ENCODE measurements at regions not wholly inside any gene's neighbourhood (a gene's known extent, or its start where the extent isn't known, plus 50 kb on each side); places are given as distances from the start of the nearest gene placed in this dataset.
"Not testable (repeated sequence)": the region's sequence is repeated elsewhere in the genome, so short reads cannot be mapped to it uniquely, and the experiment has no call there.

DNA sequence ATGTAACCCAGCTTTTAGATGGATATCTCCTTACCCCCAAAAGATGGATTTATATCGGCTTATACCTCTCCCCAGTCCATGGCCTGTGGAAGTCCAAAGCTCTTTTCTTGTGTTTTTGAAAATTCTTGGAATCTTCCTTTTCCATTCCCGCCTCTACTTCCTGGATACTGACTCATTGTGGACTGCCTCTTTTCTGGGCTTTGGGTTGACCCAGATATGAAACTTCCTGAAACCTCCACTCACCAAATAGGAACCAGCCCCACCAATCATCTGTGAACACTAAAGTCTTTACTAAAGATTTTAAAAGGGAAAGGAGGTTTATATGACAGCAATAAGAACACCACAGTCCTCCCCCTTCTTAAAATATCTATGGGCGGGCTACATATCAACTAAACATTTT, 163.4 kb upstream of the SYN3 start:
- DNase-seq, result peak in 1 of 3 donors; percentile 5

DNA sequence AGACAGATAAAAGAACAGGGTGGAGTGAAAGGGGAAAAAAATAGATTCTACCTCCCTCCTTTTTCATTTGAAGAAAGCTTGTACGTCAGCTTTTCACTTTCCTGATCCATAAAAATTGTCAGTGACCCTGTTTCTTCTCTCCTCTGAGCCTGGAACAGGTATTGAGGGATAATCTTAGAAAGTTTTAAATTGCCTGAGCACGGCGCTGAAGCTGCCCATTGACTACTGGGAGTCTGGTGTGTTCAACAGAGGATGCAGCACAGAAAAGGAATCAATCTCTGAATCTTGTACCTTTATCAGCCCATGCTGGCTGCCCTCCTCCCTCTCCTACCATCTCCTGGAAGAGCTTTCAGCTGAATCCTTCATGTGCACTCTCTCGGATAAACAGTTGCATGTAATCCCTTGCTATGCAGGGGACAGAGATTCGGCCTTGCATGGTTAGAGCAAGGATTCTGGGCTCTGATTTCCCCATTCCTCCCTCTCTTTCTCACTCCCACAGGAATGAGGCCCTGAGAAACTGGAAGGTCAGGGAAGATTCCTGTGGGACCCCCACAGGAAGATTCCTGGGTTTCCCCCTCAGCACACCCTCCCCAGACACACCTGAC, 162.4 kb upstream of the SYN3 start:
- DNase-seq, result no peak

DNA sequence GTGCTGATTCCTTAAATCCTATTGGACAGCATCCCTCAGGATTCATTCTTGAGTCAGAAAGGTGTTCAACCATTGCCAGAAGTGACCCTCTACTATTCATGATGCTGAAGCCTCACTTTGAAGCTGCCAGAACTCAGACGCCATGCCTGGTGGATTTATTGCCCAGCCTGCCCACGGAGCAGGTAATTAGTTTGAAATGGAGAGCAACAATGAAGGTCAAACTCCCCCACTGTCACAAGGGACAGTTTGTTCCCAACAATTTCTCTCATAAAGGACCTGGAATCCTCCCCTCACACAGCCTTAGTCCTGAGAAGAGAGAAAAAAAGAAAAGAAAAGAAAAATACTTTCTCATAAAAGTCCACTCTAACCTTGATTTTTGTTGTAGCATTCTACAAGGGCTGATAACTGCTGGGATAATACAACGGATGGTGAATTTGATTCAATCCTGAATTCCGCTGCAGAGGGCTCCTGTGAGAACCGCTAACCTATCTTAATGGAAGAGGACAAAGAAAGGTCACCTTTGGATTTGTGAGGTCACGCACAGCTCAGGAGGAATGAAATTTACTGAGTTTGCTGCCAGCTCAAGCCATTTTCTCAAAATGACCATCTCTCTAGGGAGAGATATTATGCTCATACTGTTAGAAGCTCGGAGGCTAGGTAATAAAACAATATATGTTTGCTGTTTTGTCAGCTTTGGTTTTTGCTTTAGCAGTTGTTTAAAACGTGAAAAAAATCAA, 161.6 kb upstream of the SYN3 start:
- no peak for DNase-seq

DNA sequence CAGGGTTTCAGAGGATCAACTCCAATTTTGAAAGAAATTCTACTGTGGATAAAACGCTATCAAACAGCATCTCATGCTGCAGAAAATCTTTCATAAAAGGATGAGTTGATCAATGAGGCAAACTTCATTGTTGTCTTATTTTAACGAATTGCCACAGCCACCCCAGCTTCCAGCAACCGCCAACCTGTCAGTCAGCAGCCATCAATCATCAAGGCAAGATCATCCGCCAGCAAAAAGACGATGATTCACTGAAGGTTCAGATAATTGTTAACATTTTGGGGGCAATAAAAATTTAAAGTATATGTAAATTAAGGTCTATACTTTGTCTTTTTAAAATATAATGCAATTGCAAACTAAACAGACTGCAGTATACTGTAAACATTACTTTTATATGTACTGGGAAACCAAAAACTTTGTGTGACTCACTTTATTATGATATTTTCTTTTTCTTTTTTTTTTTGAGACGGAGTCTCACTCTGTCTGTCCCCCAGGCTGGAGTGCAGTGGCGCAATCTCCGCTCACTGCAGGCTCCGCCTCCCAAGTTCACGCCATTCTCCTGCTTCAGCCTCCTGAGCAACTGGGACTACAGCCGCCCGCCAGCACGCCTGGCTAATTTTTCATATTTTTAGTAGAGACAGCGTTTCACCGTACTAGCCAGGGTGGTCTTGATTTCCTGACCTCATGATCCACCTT, 155.3 kb upstream of the SYN3 start:
- DNase-seq, result no peak

DNA sequence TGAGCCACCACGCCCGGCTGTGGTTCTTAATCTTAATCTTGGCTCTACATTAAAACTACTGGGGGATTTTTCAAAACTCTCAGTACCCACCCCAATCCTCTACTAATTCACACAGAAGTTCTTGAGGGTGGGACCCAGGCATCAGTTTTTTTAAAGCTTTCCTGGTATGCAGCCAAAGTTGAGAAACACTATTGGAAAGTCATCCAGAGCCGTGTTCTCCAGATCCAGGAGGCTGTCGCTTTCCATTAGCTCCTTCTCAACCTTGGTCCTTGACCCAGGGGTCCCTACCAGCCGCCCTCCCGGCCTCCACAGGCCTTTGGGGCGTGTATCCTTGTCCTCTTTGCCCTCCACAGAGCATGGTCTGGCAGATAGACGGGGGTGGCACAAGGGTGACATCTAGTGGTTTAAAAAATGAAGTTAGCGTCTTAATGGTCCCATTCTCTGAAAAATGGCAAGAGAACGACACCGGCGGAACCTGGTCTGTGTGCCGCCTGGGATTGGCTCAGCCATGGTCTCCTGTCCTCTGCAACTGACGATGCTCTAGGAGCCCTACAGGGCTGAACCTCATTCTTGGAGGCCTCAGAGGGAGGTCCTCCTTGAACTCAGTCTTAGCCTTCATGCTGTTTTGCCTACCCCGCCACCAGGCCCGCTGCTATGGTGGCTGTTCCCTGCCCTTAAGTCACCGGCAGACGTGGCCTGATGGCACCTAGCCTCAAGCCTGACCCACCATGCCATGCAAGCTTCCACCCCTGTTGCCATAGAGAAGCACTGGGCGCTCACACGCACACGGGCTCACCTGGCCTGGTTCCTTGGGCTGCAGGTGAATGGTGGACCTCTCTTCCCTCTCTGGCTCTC, 152.0 kb upstream of the SYN3 start:
- DNase-seq, result peak in 1 of 3 donors; percentile 44

DNA sequence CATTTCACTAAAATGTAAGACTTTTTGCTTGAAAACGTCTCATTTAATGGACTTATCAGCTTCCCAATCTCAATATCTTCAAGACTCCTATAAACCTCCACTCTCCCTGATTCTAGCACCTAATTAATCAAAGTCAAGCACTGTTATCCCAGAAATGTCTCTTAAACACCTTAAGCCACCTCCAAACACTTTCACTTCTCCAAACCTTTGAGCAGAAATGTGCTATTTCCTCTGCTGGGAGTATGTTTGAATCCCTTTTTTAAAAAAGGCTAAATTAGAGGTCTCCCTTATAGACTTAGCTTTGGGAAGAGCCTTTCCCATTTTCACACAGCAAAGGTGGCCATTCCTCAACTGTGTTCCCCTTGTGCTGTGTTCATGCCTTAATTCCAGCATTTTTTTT, 146.2 kb upstream of the SYN3 start:
- no peak for DNase-seq

DNA sequence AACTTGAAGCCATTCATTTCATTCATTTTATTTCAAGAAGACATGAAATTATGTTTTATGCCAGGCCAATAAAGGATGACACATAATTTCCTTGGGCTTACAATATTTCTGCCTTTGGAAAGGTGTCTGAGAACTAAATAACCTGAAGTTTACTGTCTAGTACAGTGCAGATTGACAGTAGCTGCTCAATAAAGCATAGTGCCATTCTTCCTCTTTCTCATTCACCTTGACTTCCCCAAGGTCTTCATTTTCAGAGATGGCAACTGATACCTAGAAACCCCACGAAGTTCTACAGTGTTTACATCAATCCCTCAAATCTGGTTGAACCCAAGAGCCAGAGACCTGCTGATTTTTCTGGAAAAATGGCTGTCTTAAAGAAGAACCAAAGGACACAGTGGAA, 144.3 kb upstream of the SYN3 start:
- no peak for DNase-seq

DNA sequence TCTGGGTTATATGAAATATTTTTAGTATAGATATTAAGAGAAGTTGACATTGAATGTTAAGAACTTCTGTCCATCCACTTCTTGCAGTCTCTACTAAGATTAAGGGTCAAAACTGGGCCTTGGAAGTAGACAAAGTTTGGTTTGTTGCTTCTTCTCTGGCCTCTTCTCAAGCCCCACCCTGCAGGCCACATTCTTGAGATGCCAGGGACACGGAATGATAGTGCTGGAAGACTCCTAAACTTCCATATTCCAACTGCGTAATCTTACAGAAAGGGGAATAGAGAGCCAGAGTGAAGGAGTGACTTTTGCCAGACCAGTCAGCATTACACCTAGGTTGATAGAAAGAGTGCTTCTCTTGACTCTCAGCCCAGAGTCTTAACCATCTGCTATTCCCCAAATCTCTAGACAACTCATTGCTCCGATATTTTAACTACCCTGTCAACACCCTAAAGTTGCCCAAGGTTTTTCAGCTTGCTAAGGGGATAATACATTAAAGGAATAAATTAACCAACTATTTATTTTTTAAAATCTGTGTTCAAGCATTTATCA, 136.4 kb upstream of the SYN3 start:
- DNase-seq, result no peak

DNA sequence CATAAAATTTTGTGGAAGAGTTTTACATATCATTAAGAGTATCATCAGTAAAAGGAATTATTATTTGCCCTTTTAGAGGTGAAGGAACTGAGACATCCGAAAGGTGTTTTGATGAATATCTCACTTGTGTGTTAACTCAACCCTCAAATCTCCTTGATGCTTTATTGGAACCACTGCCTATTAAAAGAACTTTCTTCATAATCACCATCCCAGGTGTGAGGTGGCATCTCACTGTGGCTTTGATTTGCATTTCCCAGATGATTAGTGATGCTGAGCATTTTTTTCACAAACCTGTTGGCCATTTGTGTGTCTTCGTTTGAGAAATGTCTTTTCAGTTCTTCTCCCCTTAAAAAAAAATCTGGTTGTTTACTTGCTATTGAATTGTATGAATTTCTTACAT, 134.0 kb upstream of the SYN3 start:
- DNase-seq, result no peak

DNA sequence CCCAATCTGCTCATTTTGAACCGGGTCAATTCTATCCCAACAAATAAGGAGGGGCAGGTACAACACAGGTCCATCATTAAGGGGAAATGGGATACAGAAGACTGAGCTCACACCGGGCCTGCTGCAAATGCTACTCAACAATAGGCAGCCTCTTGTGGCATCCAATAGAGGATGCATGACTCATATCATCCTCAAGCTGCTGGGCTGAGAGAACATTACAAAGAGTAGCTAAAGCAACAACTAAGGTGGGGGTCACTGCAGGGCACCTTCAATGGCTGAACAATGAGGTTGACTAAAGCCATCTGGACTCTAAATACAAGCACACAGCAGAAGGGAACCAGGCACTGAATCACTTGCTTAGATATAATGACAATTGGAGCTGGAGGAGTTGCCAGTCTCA, 130.1 kb upstream of the SYN3 start:
- DNase-seq, result no peak

DNA sequence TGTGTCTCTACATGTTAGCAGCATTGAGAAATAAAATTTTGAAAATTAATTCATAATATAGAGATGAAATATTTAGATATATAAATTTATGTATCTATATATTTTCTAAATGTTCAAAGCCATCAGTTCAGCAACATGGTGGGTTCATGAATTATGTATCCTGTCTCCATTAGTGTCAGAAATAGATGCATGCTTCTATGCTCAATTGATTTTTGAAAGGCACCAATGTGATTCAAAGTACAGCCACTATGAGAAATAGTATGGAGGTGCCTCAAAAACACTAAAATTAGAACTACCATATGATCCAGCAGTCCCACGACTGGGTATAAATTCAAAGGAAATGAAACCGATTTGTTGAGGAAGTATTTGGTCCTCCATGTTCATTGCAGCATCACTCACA, 128.6 kb upstream of the SYN3 start:
- no peak for DNase-seq

DNA sequence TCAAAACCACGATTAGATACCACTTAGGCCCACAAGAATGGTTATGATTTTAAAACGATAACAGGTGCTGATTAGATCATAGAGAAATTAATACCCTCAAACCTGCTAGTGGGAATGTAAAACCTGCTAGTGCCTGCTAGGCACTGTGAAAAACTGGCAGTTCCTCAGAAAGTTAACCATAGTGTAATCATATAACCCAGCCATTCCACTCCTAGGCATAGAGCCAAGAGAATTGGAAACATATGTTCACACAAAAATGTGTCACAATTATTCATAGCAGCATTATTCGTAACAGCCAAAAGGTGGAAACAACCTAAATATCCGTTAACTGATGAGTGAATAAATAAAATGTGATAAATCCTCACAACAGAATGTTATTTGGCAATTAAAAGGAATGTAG, 122.2 kb upstream of the SYN3 start:
- DNase-seq, result peak; percentile 2 to 9 (median 4)

DNA sequence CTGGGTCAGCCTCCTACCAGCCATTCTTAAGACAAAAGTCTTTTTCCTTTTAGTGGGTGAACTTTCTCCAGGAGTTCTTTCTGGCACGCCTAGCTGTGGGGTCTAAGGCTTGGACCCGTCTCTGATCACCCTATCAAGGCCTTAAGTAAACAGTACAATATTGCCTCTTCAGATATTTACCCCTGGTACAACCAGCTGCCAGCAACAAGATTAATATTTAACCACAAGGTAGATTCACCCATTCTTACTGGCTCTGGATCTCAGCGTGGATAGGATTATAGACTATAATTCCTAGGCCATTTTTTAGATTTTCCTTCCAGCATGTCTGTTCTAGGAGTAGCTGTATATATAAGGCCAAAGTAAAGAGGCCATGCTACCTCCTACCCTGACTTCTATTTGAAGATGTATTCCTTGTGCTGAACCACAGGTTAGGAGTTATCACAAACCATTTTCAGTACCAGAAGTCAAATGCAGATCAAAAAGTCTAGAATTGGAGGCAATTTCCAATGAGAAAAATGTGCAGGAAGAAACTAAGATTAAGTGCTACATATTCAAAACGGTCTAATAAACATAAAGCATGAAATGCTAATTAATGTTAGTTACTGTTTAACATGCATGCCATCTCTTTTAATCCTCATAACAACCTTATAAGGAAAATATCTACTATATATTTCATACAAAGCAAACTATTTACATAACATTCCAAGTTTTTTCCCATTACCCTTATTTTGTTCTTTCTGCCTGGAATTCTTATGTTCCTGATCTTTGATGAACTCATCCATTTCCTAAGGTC, 110.0 kb upstream of the SYN3 start:
- no peak for DNase-seq

DNA sequence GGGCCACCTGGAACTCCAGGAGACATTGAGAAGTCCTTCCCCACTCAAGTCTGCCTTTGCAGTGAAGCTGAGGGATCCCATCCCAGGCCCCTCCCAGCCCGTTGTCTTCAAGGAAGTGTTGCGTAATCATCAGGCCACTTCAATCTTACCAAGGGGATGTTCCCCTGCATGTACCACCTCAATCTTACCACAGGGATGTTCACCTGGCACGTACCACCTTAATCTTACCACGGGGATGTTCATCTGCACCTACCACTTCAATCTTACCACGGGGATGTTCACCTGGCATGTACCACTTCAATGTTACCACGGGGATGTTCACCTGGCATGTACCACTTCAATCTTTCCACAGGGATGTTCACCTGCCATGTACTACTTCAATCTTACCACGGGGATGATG, 108.0 kb upstream of the SYN3 start:
- DNase-seq, result no peak

DNA sequence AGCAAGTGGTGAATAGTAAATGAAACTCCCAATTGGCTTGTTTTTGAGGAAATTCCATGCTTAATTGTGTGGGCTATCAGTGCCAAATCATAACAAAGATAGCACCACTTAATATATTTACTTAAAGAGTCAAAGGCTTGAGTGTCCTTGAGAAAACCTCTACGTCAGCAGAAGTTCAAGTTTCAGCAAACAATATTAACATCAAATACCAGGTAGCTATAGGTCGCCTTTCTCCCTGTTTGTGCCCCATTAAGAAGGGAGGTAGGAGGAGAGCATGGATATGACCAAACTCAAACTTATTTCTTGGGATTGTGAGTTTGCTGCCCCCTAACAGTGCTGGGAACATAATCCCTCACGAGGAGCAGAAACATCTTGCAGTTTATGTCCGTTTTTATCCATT, 105.6 kb upstream of the SYN3 start:
- DNase-seq, result no peak

DNA sequence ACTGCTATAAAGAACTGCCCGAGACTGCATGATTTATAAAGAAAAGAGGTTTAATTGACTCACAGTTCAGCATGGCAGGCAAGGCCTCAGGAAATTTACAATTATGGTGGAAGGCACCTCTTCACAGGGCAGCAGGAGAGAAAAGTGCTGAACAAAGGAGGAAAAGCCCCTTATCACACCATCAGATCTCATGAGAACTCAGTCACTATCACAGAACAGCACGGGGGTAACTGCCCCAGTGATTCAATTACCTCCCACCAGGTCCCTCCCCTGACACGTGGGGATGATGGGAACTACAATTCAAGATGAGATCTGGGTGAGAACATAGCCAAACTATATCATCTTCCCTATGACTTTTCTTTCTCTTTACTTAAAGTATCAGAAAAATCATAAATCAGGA, 104.0 kb upstream of the SYN3 start:
- no peak for DNase-seq

DNA sequence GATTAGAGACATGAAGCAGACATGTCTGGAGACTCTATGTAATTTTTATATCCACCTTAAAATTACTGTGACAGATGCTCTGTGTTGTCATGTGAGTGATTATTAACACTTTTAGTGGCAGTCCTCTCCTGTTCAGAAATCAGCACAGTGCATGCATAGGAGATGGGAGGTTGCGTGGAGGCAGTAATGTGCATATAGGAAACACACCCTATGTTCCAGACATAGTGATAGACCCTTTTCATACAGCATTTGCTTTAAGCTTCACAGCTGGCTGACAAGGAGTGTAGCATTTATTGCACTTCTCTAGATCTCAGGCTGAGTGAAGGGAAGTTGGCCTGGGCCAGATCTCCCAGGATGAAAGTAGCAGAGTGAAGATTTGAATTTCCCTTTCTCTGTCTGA, 102.3 kb upstream of the SYN3 start:
- no peak for DNase-seq

DNA sequence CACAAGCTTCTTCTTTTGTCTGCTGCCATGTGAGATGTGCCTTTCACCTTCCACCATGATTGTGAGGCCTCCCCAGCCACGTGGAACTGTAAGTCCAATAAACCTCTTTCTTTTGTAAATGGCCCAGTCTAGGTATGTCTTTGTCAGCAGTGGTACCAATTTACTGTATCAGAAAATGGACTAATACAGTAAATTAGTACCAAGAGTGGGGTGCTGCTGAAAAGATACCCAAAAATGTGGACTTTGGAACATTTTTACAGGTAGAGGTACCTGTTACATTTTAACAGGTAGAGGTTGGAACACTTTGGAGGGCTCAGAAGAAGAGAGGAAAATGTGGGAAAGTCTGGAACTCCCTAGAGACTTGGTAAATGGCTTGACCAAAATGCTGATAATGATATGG, 96.8 kb upstream of the SYN3 start:
- DNase-seq, result not testable (repeated sequence)

DNA sequence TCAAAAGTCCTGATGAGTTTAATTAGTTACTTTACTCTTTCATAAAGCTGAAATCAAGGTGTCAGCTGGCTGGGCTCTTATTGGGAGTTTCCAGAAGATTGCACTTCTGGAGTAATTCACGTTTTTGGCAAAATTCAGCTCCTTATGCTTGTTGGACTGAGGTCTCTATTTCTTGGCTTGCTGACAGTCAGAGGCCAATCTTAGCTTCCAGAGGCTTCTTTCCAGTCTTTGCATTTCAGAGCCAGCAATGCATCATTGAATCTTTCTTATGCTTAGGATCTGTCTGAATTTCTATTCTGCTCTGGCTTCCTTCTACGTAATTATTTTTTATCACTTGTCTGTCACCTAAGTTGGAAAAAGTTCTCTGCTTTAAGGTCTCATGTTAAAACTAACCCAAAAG, 91.4 kb upstream of the SYN3 start:
- DNase-seq, result peak in 2 of 3 donors; percentile 2 to 18

DNA sequence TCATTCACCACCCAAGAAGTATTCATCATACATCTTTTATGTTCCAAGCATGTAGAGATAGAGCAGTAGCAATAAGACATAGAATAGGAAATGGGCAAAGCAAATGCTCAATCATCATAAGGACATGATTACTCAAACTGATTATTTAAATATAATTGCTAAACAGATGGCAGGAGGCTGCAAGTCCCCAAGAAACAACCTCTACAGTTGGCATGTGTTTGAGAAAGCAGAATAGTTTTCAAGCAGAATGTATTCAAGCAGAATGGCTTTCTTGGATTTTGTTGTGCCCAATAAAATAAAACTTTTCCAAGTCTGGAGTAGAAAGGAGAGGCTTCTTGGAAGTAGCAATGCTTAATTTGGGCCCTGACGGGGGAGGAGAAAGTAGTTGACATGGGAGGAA, 86.5 kb upstream of the SYN3 start:
- DNase-seq, result no peak
